Panc1 (cell line): ENCODE measurements at regions not wholly inside any gene's neighbourhood (a gene's known extent, or its start where the extent isn't known, plus 50 kb on each side); places are given as distances from the start of the nearest gene placed in this dataset.

Experiments used
- ATAC-seq: fragments of 200-7000 bp; cut with Tn5 transposase; 2 replicates; pipeline ENCODE4 v1.9.1; 2020; ENCODE audit warnings: mild to moderate bottlenecking, moderate library complexity
- BruUV-seq: library from RNA; stranded (reverse); fragments of 400-500 nt; replicated peaks from 2 replicates; lab custom pipeline; 2021; lab: Mats Ljungman, UMichigan
- CTCF ChIA-PET: fragments of 300-600 bp; sonication (Branson Sonifier 250); formaldehyde crosslinking; loops from one replicate; lab custom pipeline; 2022; ENCODE audit warnings: antibody characterized with exemption; lab: Charles Lee
- POLR2A ChIA-PET: fragments of 300-600 bp; sonication (Branson Sonifier 250); formaldehyde crosslinking; loops from one replicate; lab custom pipeline; 2022; ENCODE audit warnings: antibody characterized with exemption; lab: Charles Lee
- DNase-seq: peaks from one replicate; pipeline ENCODE4 v3.0.0-alpha.2; 2010; ENCODE audit warnings: low read depth, low spot score
- H3K27ac ChIP-seq: 2 replicates; pipeline ENCODE4 v1.5.1; 2011; ENCODE audit warnings: mild to moderate bottlenecking, low read length, inconsistent platforms
- H3K27me3 ChIP-seq: fragments of 200-500 bp; sonication (Bioruptor generic); 2 replicates; pipeline ENCODE4 v1.6.0; 2014; ENCODE audit warnings: low read length, inconsistent platforms; ENCODE audit not compliant: control insufficient read depth, insufficient read depth
- H3K36me3 ChIP-seq: fragments of 200-500 bp; sonication (Bioruptor generic); 2 replicates; pipeline ENCODE4 v1.5.1; 2014; ENCODE audit warnings: inconsistent platforms, mild to moderate bottlenecking, low read length, moderate library complexity; ENCODE audit not compliant: control insufficient read depth, insufficient read depth
- H3K4me1 ChIP-seq: 2 replicates; pipeline ENCODE4 v1.5.1; 2011; ENCODE audit warnings: inconsistent platforms, mild to moderate bottlenecking, low read length, moderate library complexity; ENCODE audit not compliant: control insufficient read depth, insufficient read depth
- H3K4me3 ChIP-seq, 2 experiments: 2 replicates each; pipeline ENCODE4 v1.5.1; 2011 to 2012; ENCODE audit warnings: low read depth in 2 of 2, low read length in 2 of 2, mild to moderate bottlenecking in 2 of 2, inconsistent platforms in 1 of 2, moderate library complexity in 1 of 2
- H3K9me3 ChIP-seq: fragments of 200-500 bp; sonication (Bioruptor generic); 2 replicates; pipeline ENCODE4 v1.5.1; 2014; ENCODE audit warnings: low read depth, mild to moderate bottlenecking, inconsistent platforms, low read length, moderate library complexity; ENCODE audit not compliant: control insufficient read depth, insufficient read depth
- POLR2AphosphoS5 ChIP-seq: IDR thresholded peaks from 2 replicates; pipeline ENCODE4 v1.6.1; 2012; ENCODE audit warnings: mild to moderate bottlenecking, low read depth, low read length, moderate library complexity
- SIN3A ChIP-seq: IDR thresholded peaks from 2 replicates; pipeline ENCODE4 v1.6.1; 2012; ENCODE audit warnings: low read depth, mild to moderate bottlenecking, low read length, moderate library complexity, borderline replicate concordance; ENCODE audit not compliant: insufficient read depth
- TCF7L2 ChIP-seq: IDR thresholded peaks from 2 replicates; pipeline ENCODE4 v1.6.1; 2011; ENCODE audit warnings: mild to moderate bottlenecking, low read depth, low read length, inconsistent platforms
- in situ Hi-C: cut with HindIII; loops from 2 replicates; pipeline ENCODE4 v1.10.0; 2016; ENCODE audit warnings: low sequenced_read_pairs, low pct_unique_long_range_greater_than_20kb
- intact Hi-C: fragments of 100-400 bp; cut with micrococcal nuclease; formaldehyde crosslinking; loops from one replicate; pipeline ENCODE4 v1.10.0; 2022; ENCODE audit not compliant: unreplicated experiment
- TF ChIP-seq, protein P1 (sequence below), 2 experiments: IDR thresholded peaks; 2 replicates each; pipeline ENCODE4 v1.6.1; 2011 to 2012; ENCODE audit warnings: low read depth in 2 of 2, control low read depth in 1 of 2, low read length in 1 of 2, mild to moderate bottlenecking in 1 of 2, moderate library complexity in 1 of 2; ENCODE audit not compliant: insufficient read depth in 1 of 2
- TF ChIP-seq, protein P2 (sequence below): fragments of 450-650 bp; IDR thresholded peaks from 2 replicates; pipeline ENCODE4 v1.5.1; 2017; ENCODE audit warnings: mild to moderate bottlenecking

GRCh38 chr7:81618396-81619014 is 151.3 kb downstream of the HGF start:
- in situ Hi-C loops: no loop called here
- ChIA-PET CTCF (no interaction called here), POLR2A (no interaction called here)
- TF ChIP-seq TCF7L2 (no peak), SIN3A (no peak), POLR2AphosphoS5 (no peak)
- TF ChIP-seq, protein P1, sequence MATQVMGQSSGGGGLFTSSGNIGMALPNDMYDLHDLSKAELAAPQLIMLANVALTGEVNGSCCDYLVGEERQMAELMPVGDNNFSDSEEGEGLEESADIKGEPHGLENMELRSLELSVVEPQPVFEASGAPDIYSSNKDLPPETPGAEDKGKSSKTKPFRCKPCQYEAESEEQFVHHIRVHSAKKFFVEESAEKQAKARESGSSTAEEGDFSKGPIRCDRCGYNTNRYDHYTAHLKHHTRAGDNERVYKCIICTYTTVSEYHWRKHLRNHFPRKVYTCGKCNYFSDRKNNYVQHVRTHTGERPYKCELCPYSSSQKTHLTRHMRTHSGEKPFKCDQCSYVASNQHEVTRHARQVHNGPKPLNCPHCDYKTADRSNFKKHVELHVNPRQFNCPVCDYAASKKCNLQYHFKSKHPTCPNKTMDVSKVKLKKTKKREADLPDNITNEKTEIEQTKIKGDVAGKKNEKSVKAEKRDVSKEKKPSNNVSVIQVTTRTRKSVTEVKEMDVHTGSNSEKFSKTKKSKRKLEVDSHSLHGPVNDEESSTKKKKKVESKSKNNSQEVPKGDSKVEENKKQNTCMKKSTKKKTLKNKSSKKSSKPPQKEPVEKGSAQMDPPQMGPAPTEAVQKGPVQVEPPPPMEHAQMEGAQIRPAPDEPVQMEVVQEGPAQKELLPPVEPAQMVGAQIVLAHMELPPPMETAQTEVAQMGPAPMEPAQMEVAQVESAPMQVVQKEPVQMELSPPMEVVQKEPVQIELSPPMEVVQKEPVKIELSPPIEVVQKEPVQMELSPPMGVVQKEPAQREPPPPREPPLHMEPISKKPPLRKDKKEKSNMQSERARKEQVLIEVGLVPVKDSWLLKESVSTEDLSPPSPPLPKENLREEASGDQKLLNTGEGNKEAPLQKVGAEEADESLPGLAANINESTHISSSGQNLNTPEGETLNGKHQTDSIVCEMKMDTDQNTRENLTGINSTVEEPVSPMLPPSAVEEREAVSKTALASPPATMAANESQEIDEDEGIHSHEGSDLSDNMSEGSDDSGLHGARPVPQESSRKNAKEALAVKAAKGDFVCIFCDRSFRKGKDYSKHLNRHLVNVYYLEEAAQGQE (IDR thresholded peaks at IDR 0.05; ENCODE audit: insufficient read depth in 1 of 2, low read depth in 2 of 2, low read length in 1 of 2): no peak
- TF ChIP-seq, protein P2, sequence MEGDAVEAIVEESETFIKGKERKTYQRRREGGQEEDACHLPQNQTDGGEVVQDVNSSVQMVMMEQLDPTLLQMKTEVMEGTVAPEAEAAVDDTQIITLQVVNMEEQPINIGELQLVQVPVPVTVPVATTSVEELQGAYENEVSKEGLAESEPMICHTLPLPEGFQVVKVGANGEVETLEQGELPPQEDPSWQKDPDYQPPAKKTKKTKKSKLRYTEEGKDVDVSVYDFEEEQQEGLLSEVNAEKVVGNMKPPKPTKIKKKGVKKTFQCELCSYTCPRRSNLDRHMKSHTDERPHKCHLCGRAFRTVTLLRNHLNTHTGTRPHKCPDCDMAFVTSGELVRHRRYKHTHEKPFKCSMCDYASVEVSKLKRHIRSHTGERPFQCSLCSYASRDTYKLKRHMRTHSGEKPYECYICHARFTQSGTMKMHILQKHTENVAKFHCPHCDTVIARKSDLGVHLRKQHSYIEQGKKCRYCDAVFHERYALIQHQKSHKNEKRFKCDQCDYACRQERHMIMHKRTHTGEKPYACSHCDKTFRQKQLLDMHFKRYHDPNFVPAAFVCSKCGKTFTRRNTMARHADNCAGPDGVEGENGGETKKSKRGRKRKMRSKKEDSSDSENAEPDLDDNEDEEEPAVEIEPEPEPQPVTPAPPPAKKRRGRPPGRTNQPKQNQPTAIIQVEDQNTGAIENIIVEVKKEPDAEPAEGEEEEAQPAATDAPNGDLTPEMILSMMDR: no peak
- no peak for DNase-seq
- Histone ChIP-seq H3K27ac (no peak overlapping the region), H3K4me3 (no peak overlapping the region), H3K27me3 (no peaks in the 10 kb centered on the region), H3K4me1 (no peaks in the 10 kb centered on the region), H3K9me3 (no peaks in the 10 kb centered on the region), H3K36me3 (no peaks in the 10 kb centered on the region)
- no TSS peak for BruUV-seq
- ATAC-seq: peak; percentile 68; the same call in 1 of the 2 replicates
- intact Hi-C loops: no loop called here

GRCh38 chr7:81616951-81617350 is 152.9 kb downstream of the HGF start:
- ChIA-PET CTCF (no interaction called here), POLR2A (no interaction called here)
- DNase-seq (no peak), ATAC-seq (no peak)
- in situ Hi-C loops (no loop called here), intact Hi-C loops (no loop called here)
- no peak overlapping the region for H3K4me3 ChIP-seq
- H3K9me3 ChIP-seq: no peaks in the 10 kb centered on the region
- H3K36me3 ChIP-seq: no peaks in the 10 kb centered on the region
- H3K27me3 ChIP-seq: no peaks in the 10 kb centered on the region
- no peak overlapping the region for H3K27ac ChIP-seq
- TF ChIP-seq POLR2AphosphoS5: no peak
- no TSS peak for BruUV-seq
- H3K4me1 ChIP-seq: no peaks in the 10 kb centered on the region

GRCh38 chr7:81611805-81612204 is 158.0 kb downstream of the HGF start:
- Histone ChIP-seq H3K27ac (no peak overlapping the region), H3K4me1 (no peaks in the 10 kb centered on the region), H3K4me3 (no peak overlapping the region), H3K27me3 (no peaks in the 10 kb centered on the region), H3K9me3 (no peaks in the 10 kb centered on the region), H3K36me3 (no peaks in the 10 kb centered on the region)
- intact Hi-C loops (no loop called here), in situ Hi-C loops (no loop called here)
- BruUV-seq: no TSS peak
- TF ChIP-seq, protein P2: no peak
- no peak for TF ChIP-seq POLR2AphosphoS5
- TF ChIP-seq, protein P1 (IDR thresholded peaks at IDR 0.05; ENCODE audit: insufficient read depth in 1 of 2, low read depth in 2 of 2, low read length in 1 of 2): no peak
- no peak for TF ChIP-seq SIN3A
- TF ChIP-seq TCF7L2: no peak
- ChIA-PET POLR2A (interaction anchor here (0.6 kb wide), 1 partner anchor 749 kb away, joined by 3 read pairs; no protein-coding TSS in a partner anchor), CTCF (no interaction called here)
- DNase-seq (no peak), ATAC-seq (no peak)
